BE2C (cell line): ENCODE measurements at regions not wholly inside any gene's neighbourhood (a gene's known extent, or its start where the extent isn't known, plus 50 kb on each side); places are given as distances from the start of the nearest gene placed in this dataset.

Source experiments
- DNase-seq: peaks from one replicate; pipeline ENCODE4 v3.0.0-alpha.2; 2020
- H3K27me3 ChIP-seq: fragments of 250-450 bp; sonication (Bioruptor Pico); 2 replicates; pipeline ENCODE4 v1.5.1; 2020; ENCODE audit warnings: mild to moderate bottlenecking
- H3K36me3 ChIP-seq: fragments of 250-450 bp; sonication (Bioruptor Pico); 2 replicates; pipeline ENCODE4 v1.5.1; 2020; ENCODE audit warnings: mild to moderate bottlenecking
- H3K4me1 ChIP-seq: fragments of 250-450 bp; sonication (Bioruptor Pico); 2 replicates; pipeline ENCODE4 v1.5.1; 2020
- H3K4me3 ChIP-seq: 2 replicates; pipeline ENCODE4 v1.5.1; 2011; ENCODE audit warnings: low read depth, low read length
- H3K9me3 ChIP-seq: fragments of 250-450 bp; sonication (Bioruptor Pico); 2 replicates; pipeline ENCODE4 v1.5.1; 2020
- TF ChIP-seq, protein P1 (sequence below): IDR thresholded peaks from 2 replicates; pipeline ENCODE4 v1.5.1; 2012; ENCODE audit warnings: mild to moderate bottlenecking, low read depth, low read length

DNA sequence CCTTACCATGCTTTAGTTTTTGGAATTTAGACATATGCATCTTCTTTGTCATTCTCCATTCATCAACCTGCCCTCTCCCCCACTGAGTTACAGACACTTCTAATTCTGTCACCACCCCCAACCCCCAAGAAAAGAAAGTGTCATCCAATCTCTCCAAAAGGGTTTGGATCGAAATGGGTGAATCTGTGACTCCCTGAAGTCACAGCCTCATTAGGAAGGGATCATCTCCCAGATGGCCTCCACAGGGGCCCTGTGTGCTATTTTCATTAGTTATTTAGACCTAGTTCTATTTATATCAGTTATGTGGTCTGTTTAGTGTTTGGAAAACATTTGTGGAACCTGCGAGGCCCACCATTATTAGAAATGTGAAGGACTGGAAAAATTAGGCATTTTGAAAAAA lies 191.0 kb upstream of the ATP2B1 start:
- Histone ChIP-seq H3K4me1 (no peaks in the 10 kb centered on the region), H3K4me3 (no peak overlapping the region), H3K36me3 (no peaks in the 10 kb centered on the region), H3K27me3 (no peaks in the 10 kb centered on the region), H3K9me3 (no peaks in the 10 kb centered on the region)
- DNase-seq = no peak
- TF ChIP-seq, protein P1, sequence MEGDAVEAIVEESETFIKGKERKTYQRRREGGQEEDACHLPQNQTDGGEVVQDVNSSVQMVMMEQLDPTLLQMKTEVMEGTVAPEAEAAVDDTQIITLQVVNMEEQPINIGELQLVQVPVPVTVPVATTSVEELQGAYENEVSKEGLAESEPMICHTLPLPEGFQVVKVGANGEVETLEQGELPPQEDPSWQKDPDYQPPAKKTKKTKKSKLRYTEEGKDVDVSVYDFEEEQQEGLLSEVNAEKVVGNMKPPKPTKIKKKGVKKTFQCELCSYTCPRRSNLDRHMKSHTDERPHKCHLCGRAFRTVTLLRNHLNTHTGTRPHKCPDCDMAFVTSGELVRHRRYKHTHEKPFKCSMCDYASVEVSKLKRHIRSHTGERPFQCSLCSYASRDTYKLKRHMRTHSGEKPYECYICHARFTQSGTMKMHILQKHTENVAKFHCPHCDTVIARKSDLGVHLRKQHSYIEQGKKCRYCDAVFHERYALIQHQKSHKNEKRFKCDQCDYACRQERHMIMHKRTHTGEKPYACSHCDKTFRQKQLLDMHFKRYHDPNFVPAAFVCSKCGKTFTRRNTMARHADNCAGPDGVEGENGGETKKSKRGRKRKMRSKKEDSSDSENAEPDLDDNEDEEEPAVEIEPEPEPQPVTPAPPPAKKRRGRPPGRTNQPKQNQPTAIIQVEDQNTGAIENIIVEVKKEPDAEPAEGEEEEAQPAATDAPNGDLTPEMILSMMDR = no peak

DNA sequence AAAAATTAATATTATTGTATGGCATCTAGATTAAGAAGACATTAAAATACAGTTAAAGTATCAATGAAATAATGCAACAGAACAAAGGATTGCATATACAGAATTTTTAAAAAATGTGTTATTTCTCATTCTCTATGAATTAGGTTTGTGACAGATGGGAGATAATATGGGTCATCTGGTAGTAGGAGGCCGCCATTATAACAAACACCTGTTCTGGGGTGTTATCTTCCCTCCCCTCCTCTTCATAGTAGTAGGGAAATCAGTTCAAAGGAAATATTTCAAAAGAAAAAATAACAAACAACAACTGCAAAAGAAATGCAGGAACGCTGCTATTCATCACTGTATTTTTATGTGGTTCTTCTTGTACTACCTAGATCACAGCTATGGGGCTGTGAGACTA lies 187.0 kb upstream of the ATP2B1 start:
- TF ChIP-seq, protein P1 = no peak
- DNase-seq = no peak

DNA sequence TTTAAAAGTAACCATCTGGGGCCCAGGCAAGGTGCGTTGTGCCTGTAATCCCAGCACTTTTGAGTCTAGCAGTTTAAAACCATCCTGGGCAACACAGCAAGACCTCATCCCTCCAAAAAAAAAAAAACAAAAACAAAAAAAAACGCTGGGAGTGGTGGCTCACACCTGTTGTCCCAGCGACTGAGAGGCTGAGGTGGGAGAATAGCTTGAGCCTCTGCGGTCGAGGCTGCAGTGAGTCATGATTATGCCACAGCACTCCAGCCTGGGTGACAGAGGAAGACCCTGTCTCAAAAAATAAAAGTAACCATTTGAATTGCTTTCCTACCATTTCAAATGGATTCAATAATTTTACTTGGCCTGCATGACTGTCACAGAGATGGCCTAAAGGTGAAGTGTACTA lies 186.5 kb upstream of the ATP2B1 start:
- no peaks in the 10 kb centered on the region for H3K36me3 ChIP-seq
- no peak for DNase-seq
- no peaks in the 10 kb centered on the region for H3K4me1 ChIP-seq
- TF ChIP-seq, protein P1 = no peak
- H3K4me3 ChIP-seq = no peak overlapping the region
- no peaks in the 10 kb centered on the region for H3K9me3 ChIP-seq
- H3K27me3 ChIP-seq = no peaks in the 10 kb centered on the region

More for the DNA sequence above, 187.0 kb upstream of the ATP2B1 start:
- Histone ChIP-seq H3K4me3 (no peak overlapping the region), H3K9me3 (no peaks in the 10 kb centered on the region), H3K36me3 (no peaks in the 10 kb centered on the region), H3K4me1 (no peaks in the 10 kb centered on the region), H3K27me3 (no peaks in the 10 kb centered on the region)

DNA sequence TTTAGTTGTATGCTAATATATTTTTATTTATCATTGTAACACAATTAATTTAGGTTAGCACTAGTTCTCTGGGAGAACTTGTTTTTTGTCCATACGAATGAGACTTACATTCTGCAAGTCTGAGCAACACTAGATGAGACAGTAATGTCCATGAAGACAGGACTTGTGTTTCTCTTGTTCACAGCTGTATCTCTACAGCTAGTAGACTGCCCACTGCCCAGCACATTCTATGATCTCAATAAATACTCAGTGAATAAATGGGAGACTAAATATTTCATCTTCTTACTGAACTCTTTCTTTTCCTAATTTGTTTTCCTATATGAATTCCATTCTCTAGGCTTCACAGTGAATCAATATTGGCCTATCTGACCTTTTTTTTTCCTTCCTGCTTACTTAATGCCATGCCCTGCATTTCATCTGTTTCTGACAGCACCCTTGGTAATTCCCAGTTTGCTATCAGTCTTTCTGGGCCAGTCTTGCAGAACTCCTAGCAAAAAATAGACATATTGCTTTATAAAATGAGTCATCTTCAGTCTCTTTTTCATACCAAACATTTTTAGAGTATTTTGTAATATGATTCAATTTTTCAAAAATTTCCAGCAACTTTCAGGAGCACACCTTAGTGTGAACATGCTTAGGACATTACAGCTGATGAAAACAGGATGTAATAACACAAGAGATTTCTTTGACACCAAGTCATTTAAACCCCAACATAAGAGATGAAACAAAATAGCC lies 185.5 kb upstream of the ATP2B1 start:
- Histone ChIP-seq H3K36me3 (no peaks in the 10 kb centered on the region), H3K9me3 (no peaks in the 10 kb centered on the region), H3K4me1 (no peaks in the 10 kb centered on the region), H3K27me3 (no peaks in the 10 kb centered on the region), H3K4me3 (no peak overlapping the region)
- TF ChIP-seq, protein P1 = no peak
- no peak for DNase-seq

DNA sequence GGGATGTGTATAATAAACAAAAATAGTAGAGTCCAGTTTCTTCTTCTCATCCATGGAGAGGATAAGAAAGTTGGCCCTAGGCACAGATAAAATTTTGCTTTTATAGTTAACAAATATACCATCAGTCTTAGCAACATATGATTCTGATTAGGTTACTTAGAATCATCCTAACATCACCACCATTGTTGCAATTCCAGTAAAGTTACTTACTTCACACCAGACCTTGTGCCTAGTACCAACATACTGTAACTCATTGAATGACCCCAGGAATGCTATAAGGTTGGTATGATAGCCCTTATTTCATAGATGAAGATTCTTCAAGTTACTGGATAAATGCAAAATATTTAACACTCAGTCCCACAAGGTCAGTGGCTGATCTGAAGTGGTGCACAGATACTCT lies 183.8 kb upstream of the ATP2B1 start:
- Histone ChIP-seq H3K36me3 (no peaks in the 10 kb centered on the region), H3K27me3 (no peaks in the 10 kb centered on the region), H3K4me1 (no peaks in the 10 kb centered on the region), H3K9me3 (no peaks in the 10 kb centered on the region), H3K4me3 (no peak overlapping the region)
- TF ChIP-seq, protein P1 = no peak
- no peak for DNase-seq

DNA sequence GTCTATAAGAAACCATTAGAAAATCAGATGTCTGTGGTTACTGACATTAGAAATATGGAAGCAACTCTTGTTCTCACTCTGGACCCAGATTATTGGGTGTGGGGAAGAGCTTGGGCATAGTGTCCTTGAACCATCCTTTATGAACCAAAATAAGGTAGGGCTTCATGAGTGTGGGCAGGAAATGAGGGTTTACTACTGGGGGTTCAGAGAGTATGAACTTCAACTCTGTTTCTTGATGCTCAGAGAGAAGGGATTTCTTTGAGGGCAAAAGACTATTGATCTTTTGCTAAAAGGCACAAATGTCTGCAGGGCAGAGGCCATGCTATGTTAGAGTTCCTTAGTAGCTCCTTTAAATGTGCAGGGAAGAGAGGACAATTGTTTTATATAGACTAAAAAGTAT lies 183.3 kb upstream of the ATP2B1 start:
- Histone ChIP-seq H3K4me1 (no peaks in the 10 kb centered on the region), H3K27me3 (no peaks in the 10 kb centered on the region), H3K36me3 (no peaks in the 10 kb centered on the region), H3K9me3 (no peaks in the 10 kb centered on the region), H3K4me3 (no peak overlapping the region)
- no peak for DNase-seq
- TF ChIP-seq, protein P1 = no peak
